ENCODE measurements at regions not wholly inside any gene's neighbourhood (a gene's known extent, or its start where the extent isn't known, plus 50 kb on each side); places are given as distances from the start of the nearest gene placed in this dataset.

DNA sequence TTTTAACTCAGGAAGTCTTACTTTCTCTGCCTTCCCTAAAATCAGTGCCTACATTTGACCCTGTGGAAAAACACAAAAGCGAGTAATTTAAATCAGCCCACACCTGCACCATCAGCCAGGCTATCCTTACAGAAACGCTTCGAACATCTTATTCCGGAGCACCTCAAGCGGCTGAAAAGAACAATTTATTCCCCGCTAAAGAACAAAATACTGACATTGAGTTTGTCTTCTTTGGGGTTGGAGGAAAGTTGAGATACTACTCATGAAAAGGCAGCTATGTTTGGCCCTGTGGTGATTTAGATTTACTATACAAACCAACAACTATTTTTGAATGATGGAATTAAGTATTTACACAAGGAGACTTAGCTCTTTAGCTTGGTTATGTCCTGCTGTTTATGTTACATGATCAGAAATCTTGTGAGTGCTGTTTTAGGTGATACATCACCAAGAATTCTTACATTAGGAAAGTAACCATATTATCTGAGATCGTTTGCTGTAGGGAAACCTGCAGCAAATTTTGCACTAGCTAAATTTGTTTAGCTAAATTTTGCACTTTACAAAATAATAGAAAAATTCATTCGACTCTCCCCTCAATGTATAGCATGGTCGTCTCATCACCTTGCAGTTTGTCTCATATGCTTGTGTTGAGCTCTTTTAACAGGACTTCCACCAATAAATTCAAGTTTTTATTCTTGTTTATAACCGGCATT is 158.8 kb upstream of the SIX2 start:
- H3K4me3 ChIP-seq (ENCODE audit: low read depth, low read length) = no peak overlapping the region
- TF ChIP-seq, protein P1, sequence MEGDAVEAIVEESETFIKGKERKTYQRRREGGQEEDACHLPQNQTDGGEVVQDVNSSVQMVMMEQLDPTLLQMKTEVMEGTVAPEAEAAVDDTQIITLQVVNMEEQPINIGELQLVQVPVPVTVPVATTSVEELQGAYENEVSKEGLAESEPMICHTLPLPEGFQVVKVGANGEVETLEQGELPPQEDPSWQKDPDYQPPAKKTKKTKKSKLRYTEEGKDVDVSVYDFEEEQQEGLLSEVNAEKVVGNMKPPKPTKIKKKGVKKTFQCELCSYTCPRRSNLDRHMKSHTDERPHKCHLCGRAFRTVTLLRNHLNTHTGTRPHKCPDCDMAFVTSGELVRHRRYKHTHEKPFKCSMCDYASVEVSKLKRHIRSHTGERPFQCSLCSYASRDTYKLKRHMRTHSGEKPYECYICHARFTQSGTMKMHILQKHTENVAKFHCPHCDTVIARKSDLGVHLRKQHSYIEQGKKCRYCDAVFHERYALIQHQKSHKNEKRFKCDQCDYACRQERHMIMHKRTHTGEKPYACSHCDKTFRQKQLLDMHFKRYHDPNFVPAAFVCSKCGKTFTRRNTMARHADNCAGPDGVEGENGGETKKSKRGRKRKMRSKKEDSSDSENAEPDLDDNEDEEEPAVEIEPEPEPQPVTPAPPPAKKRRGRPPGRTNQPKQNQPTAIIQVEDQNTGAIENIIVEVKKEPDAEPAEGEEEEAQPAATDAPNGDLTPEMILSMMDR (IDR thresholded peaks at IDR 0.05; ENCODE audit: low read depth, low read length) = no peak

- TF ChIP-seq, protein P1 (IDR thresholded peaks at IDR 0.05; ENCODE audit: low read depth, low read length) = no peak
- H3K4me3 ChIP-seq (ENCODE audit: low read depth, low read length) = no peak overlapping the region
Observed at GRCh38 chr2:45166229-45166890, 157.1 kb upstream of the SIX2 start.

DNA sequence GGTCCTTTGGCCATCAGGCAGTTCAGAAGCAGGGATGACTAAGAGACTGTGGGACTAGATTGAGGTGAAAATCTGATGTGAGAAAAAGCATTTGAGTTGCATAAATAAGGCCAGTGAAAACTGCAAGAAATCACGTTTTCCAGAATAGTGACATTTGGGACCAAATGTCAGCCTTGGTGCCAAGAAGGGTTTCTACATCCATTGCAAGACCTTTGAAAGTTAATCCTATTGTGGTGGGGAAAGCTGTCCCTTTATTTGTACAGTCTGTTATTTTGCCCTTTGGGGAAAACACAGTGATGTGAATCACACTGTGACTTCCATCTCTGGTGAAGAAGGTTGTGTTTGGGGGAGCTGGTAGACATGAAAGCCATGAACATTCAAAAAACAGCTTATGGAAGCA is 153.5 kb upstream of the SIX2 start:
- no peak overlapping the region for H3K4me3 ChIP-seq (ENCODE audit: low read depth, low read length)
- TF ChIP-seq, protein P1 (IDR thresholded peaks at IDR 0.05; ENCODE audit: low read depth, low read length) = no peak

DNA sequence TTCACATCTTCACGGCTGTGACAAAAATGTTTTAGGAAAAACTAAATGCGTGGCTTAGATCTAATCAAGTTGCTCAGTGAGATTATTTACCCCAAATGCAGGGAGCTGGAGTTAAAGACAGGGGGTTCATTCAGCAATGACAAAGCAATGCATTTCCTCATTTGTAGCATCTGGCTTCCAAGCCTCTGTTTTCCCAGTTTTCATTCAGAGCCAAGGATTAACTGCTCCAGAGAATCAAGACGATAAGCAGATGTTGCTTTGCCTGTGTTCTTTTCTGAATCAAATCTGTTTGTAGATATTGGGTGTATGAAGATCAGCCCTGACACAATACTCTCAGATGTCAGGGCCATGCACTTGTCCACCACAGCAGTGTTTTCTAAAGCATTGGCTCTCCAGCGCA is 147.4 kb upstream of the SIX2 start:
- no peak overlapping the region for H3K4me3 ChIP-seq (ENCODE audit: low read depth, low read length)
- TF ChIP-seq, protein P1 (IDR thresholded peaks at IDR 0.05; ENCODE audit: low read depth, low read length) = no peak

GRCh38 chr2:45154606-45155155 is 145.4 kb upstream of the SIX2 start:
- TF ChIP-seq, protein P1 (IDR thresholded peaks at IDR 0.05; ENCODE audit: low read depth, low read length) = no peak
- no peak overlapping the region for H3K4me3 ChIP-seq (ENCODE audit: low read depth, low read length)

DNA sequence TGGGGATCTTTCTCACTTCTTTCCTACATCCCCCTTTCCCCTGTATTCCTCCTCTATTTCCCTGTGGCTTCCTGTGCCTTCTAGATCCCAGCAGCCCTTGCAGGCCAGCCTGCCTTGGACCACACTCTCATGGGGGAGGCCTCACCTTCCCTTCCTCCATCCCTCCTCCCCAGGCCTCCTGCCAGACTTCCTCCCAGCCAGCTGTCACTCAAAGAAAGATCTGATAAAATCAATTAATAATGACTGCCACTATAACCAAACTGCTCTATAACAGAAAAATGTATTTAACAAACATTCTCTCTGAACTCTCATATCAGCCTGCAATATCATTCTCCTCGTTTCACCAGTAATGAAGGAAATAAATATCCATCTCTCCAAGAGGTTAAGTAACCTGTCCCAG is 144.9 kb upstream of the SIX2 start:
- no peak overlapping the region for H3K4me3 ChIP-seq (ENCODE audit: low read depth, low read length)
- TF ChIP-seq, protein P1 (IDR thresholded peaks at IDR 0.05; ENCODE audit: low read depth, low read length) = no peak

- TF ChIP-seq, protein P1 (IDR thresholded peaks at IDR 0.05; ENCODE audit: low read depth, low read length) = no peak
- H3K4me3 ChIP-seq (ENCODE audit: low read depth, low read length) = no peak overlapping the region
Observed at GRCh38 chr2:45153121-45153520, 143.9 kb upstream of the SIX2 start.
